Loucy (cell line): ENCODE measurements at regions not wholly inside any gene's neighbourhood (a gene's known extent, or its start where the extent isn't known, plus 50 kb on each side); places are given as distances from the start of the nearest gene placed in this dataset.

Experiments used
- EZH2phosphoT487 ChIP-seq: fragments of 200-600 bp; IDR thresholded peaks from 2 replicates; pipeline ENCODE4 v1.6.1; 2018; ENCODE audit warnings: antibody characterized with exemption, mild to moderate bottlenecking, moderate library complexity, borderline replicate concordance
- TF ChIP-seq, protein P1 (sequence below): fragments of 200-600 bp; sonication (generic); conservative IDR thresholded peaks from 2 replicates; pipeline ENCODE4 v1.5.1; 2014; ENCODE audit warnings: mild to moderate bottlenecking, antibody characterized with exemption, low read length

DNA sequence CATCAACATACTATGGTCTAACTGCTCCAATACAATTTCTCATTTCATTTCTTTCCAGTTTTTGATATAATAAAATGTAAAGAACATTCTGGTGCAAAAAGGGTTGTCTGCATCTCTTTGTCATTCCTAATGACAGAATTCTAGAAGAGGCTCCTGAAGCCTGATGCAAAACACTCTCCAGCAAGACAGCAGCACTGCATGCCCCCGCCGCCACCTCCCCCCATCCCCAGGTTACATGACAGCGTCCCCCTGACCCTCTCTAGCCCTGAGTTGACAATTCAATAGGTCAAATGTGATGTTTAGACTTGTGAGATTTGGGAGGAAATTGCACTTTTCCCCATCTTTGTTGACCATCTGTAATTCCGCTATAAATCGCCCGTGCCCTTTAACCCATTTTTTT is 64.6 kb upstream of the C1orf21 start:
- TF ChIP-seq, protein P1, sequence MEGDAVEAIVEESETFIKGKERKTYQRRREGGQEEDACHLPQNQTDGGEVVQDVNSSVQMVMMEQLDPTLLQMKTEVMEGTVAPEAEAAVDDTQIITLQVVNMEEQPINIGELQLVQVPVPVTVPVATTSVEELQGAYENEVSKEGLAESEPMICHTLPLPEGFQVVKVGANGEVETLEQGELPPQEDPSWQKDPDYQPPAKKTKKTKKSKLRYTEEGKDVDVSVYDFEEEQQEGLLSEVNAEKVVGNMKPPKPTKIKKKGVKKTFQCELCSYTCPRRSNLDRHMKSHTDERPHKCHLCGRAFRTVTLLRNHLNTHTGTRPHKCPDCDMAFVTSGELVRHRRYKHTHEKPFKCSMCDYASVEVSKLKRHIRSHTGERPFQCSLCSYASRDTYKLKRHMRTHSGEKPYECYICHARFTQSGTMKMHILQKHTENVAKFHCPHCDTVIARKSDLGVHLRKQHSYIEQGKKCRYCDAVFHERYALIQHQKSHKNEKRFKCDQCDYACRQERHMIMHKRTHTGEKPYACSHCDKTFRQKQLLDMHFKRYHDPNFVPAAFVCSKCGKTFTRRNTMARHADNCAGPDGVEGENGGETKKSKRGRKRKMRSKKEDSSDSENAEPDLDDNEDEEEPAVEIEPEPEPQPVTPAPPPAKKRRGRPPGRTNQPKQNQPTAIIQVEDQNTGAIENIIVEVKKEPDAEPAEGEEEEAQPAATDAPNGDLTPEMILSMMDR: no peak
- TF ChIP-seq EZH2phosphoT487: no peak
